ENCODE measurements at regions not wholly inside any gene's neighbourhood (a gene's known extent, or its start where the extent isn't known, plus 50 kb on each side); places are given as distances from the start of the nearest gene placed in this dataset.

GRCh38 chr4:184315675-184316359, 98.1 kb upstream of the ENPP6 start:
- DNase-seq (ENCODE audit: low read depth): no peak
- TF ChIP-seq, protein P1, sequence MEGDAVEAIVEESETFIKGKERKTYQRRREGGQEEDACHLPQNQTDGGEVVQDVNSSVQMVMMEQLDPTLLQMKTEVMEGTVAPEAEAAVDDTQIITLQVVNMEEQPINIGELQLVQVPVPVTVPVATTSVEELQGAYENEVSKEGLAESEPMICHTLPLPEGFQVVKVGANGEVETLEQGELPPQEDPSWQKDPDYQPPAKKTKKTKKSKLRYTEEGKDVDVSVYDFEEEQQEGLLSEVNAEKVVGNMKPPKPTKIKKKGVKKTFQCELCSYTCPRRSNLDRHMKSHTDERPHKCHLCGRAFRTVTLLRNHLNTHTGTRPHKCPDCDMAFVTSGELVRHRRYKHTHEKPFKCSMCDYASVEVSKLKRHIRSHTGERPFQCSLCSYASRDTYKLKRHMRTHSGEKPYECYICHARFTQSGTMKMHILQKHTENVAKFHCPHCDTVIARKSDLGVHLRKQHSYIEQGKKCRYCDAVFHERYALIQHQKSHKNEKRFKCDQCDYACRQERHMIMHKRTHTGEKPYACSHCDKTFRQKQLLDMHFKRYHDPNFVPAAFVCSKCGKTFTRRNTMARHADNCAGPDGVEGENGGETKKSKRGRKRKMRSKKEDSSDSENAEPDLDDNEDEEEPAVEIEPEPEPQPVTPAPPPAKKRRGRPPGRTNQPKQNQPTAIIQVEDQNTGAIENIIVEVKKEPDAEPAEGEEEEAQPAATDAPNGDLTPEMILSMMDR (conservative IDR thresholded peaks at IDR 0.05; ENCODE audit: control insufficient read depth, insufficient read depth, low read depth, low read length): no peak
- H3K4me3 ChIP-seq (ENCODE audit: control insufficient read depth, low read depth, low read length): no peak overlapping the region

DNA sequence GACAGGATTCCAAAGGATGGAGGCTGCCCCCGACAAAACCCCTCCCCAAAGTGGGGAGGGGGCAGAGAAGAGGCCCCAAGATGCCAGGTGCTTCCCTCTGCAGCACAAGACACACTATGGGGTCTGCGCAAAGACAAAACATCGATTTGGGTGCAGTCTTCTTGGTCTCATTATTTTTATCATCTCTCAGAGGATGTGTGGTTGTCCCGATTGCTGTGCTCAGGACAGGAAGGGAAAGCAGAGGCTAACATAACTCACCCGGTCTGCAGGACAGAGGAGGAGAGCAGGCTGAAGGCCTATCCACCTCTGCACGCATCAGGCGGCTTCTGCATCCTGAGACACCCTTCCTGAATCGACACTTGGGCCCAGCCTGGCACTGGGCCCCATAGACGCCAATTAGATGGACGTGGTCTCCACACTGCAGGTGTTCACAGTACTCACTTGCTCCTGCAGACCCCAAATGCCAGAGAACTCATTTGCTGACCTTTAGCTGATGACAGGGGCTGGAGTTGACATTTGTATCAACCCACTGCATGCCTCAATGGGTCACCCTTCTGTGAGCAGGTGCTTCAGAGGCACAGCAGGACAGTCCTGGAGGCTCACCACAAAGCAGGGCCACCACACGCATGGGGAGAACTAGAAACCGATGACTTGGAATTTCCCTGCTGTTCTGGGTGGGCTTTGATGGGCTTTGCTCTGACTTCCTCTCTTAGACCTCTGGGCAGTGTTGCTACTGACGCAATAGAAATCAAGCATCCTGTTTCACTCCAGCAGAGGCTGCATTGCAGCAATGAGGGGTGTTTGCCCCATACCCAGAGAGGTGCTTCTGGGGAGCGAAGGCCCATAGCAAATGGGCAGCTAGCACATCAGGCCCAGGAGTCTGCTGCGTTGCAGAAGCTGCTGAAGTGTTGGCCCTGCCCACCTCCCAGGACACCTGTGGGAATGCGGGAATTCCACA, 96.3 kb upstream of the ENPP6 start:
- no peak for DNase-seq (ENCODE audit: low read depth)
- no peak overlapping the region for H3K4me3 ChIP-seq (ENCODE audit: control insufficient read depth, low read depth, low read length)
- TF ChIP-seq, protein P1 (conservative IDR thresholded peaks at IDR 0.05; ENCODE audit: control insufficient read depth, insufficient read depth, low read depth, low read length): no peak

GRCh38 chr4:184313058-184313581, 95.4 kb upstream of the ENPP6 start:
- DNase-seq (ENCODE audit: low read depth): no peak
- TF ChIP-seq, protein P1 (conservative IDR thresholded peaks at IDR 0.05; ENCODE audit: control insufficient read depth, insufficient read depth, low read depth, low read length): no peak
- no peak overlapping the region for H3K4me3 ChIP-seq (ENCODE audit: control insufficient read depth, low read depth, low read length)

GRCh38 chr4:184312126-184312525, 94.5 kb upstream of the ENPP6 start:
- no peak overlapping the region for H3K4me3 ChIP-seq (ENCODE audit: control insufficient read depth, low read depth, low read length)
- DNase-seq (ENCODE audit: low read depth): no peak
- TF ChIP-seq, protein P1 (conservative IDR thresholded peaks at IDR 0.05; ENCODE audit: control insufficient read depth, insufficient read depth, low read depth, low read length): no peak

DNA sequence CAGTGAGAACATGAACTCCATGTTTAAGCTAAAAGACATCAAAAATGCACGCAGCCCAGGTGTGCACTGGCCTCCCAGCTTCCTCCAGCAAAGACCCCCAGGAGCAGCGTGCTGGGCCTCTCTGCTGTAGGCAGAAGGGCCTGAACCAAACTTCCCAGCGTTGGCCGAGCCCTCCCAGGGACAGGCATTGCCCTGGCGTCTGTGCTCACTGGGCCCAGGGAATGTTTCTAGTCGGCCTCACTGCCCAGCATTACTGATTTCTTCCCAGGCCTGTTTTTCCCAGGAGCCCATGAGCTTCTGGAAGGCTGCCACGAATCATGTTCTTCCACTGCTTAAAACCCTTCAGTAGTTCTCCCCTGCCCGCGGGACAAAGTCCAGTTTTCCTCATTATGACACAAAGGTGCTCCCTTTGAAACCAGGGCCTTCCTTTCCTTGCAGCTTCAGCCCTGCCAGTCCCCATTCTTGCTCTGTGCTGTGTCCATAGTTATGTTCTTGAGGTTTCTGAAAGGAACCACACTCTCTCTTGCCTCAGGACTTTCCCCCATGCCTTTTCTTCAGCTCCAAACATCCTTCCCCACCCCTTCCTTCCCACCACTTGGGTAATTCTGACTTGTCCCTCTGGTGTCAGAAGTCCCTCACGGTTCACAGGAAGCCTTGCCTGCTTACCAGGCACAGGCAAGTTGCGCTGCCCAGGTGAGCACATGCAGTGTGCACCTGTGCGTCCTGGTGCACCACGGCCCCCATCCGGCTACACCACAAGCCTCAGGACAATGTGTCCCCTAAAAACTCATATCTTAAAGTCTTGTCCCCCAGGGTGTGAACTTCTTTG, 93.4 kb upstream of the ENPP6 start:
- no peak for DNase-seq (ENCODE audit: low read depth)
- TF ChIP-seq, protein P1 (conservative IDR thresholded peaks at IDR 0.05; ENCODE audit: control insufficient read depth, insufficient read depth, low read depth, low read length): no peak
- H3K4me3 ChIP-seq (ENCODE audit: control insufficient read depth, low read depth, low read length): no peak overlapping the region

DNA sequence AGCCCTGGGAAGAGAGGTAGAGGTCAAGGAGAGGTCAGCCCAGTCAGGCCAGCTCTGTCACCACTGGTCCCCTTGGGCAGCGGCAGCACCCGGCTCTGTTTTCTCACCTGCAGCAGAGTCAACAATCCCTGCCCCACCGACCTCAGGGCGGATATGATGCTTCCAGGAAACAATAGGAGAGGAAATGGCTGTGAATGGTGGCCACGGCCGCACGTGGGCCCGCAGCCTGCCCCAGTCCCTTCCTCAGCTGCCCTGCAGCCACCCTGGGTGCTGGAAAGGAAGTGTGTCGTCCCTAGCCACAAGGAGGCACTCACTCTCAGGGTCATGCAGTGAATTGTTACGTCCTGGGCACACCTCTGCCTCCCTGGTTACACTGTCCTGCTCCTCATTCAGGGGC, 92.5 kb upstream of the ENPP6 start:
- DNase-seq (ENCODE audit: low read depth): no peak
- TF ChIP-seq, protein P1 (conservative IDR thresholded peaks at IDR 0.05; ENCODE audit: control insufficient read depth, insufficient read depth, low read depth, low read length): no peak
- no peak overlapping the region for H3K4me3 ChIP-seq (ENCODE audit: control insufficient read depth, low read depth, low read length)

Measured in fibroblast of mammary gland (primary cell).